GM19372 (cell line): ENCODE measurements at regions not wholly inside any gene's neighbourhood (a gene's known extent, or its start where the extent isn't known, plus 50 kb on each side); places are given as distances from the start of the nearest gene placed in this dataset.
"Not testable (repeated sequence)": the region's sequence is repeated elsewhere in the genome, so short reads cannot be mapped to it uniquely, and the experiment has no call there.

ENCODE experiments used
- ATAC-seq: cut with Tn5 transposase; IDR thresholded peaks from one replicate; pipeline ENCODE4 v1.9.1; 2021; ENCODE audit warnings: mild to moderate bottlenecking, low read depth, moderate library complexity; ENCODE audit not compliant: unreplicated experiment

GRCh38 chr7:108943048-108943447 lies 373.4 kb downstream of the DNAJB9 start:
- not testable (repeated sequence) for ATAC-seq

GRCh38 chr7:108947526-108947925 lies 377.9 kb downstream of the DNAJB9 start:
- ATAC-seq = no peak

GRCh38 chr7:108972004-108972403 lies 402.3 kb downstream of the DNAJB9 start:
- ATAC-seq = no peak

GRCh38 chr7:108973075-108973474 lies 403.4 kb downstream of the DNAJB9 start:
- no peak for ATAC-seq

GRCh38 chr7:108974641-108975040 lies 405.0 kb downstream of the DNAJB9 start:
- ATAC-seq = no peak

GRCh38 chr7:108985037-108985436 lies 415.4 kb downstream of the DNAJB9 start:
- no peak for ATAC-seq

- no peak for ATAC-seq
Measured at GRCh38 chr7:108989319-108989718, 419.6 kb downstream of the DNAJB9 start.

- ATAC-seq = no peak
Measured at GRCh38 chr7:108997480-108997879, 427.8 kb downstream of the DNAJB9 start.

- no peak for ATAC-seq
Measured at GRCh38 chr7:109003742-109004141, 434.1 kb downstream of the DNAJB9 start.

- ATAC-seq = no peak
Measured at GRCh38 chr7:109009636-109010035, 440.0 kb downstream of the DNAJB9 start.

- ATAC-seq = no peak
Measured at GRCh38 chr7:109020251-109020650, 450.6 kb downstream of the DNAJB9 start.

- ATAC-seq = no peak
Measured at GRCh38 chr7:109021390-109021789, 451.7 kb downstream of the DNAJB9 start.

GRCh38 chr7:109029866-109030265 lies 460.2 kb downstream of the DNAJB9 start:
- no peak for ATAC-seq

- ATAC-seq = no peak
Measured at GRCh38 chr7:109044691-109045090, 475.0 kb downstream of the DNAJB9 start.

GRCh38 chr7:109049366-109049765 lies 479.7 kb downstream of the DNAJB9 start:
- no peak for ATAC-seq

- no peak for ATAC-seq
Measured at GRCh38 chr7:109059089-109059488, 489.4 kb downstream of the DNAJB9 start.

- no peak for ATAC-seq
Measured at GRCh38 chr7:109062798-109063197, 493.1 kb downstream of the DNAJB9 start.

GRCh38 chr7:109073543-109073942 lies 503.9 kb downstream of the DNAJB9 start:
- ATAC-seq = no peak

- no peak for ATAC-seq
Measured at GRCh38 chr7:109076396-109076972, 506.8 kb downstream of the DNAJB9 start.

GRCh38 chr7:109091042-109091441 lies 521.4 kb downstream of the DNAJB9 start:
- ATAC-seq = no peak

GRCh38 chr7:109092268-109092667 lies 522.6 kb downstream of the DNAJB9 start:
- no peak for ATAC-seq

- ATAC-seq = no peak
Measured at GRCh38 chr7:109101332-109101731, 531.7 kb downstream of the DNAJB9 start.

GRCh38 chr7:109109558-109109957 lies 539.9 kb downstream of the DNAJB9 start:
- ATAC-seq = no peak
